GM12878 (cell line): ENCODE measurements at regions not wholly inside any gene's neighbourhood (a gene's known extent, or its start where the extent isn't known, plus 50 kb on each side); places are given as distances from the start of the nearest gene placed in this dataset.

Experiments
- ATAC-seq: fragments of 200-7000 bp; cut with Tn5 transposase; 3 replicates; pipeline ENCODE4 v1.9.1; 2020; ENCODE audit warnings: mild to moderate bottlenecking, moderate library complexity
- BruUV-seq: library from RNA; stranded (reverse); fragments of 400-500 nt; replicated peaks from 2 replicates; lab custom pipeline; 2021; lab: Mats Ljungman, UMichigan
- CTCF ChIA-PET: fragments of 300-600 bp; sonication (Branson Sonifier 250); formaldehyde crosslinking; extraction: SDS; loops from one replicate; lab custom pipeline; 2021; ENCODE audit warnings: inconsistent platforms; lab: Yijun Ruan, JAX
- POLR2A ChIA-PET: fragments of 350-600 bp; formaldehyde crosslinking; extraction: SDS; loops from one replicate; lab custom pipeline; 2021; ENCODE audit warnings: inconsistent platforms; lab: Charles Lee
- RAD21 ChIA-PET: fragments of 300-600 bp; sonication (Branson Sonifier 250); formaldehyde crosslinking; loops from one replicate; lab custom pipeline; 2023; ENCODE audit warnings: antibody characterized with exemption; ENCODE audit not compliant: unreplicated experiment; lab: Charles Lee
- SMC1A ChIA-PET: fragments of 300-600 bp; sonication (Branson Sonifier 250); formaldehyde crosslinking; loops from one replicate; lab custom pipeline; 2023; ENCODE audit not compliant: unreplicated experiment, uncharacterized antibody; lab: Charles Lee
- DNase-seq: peaks from one replicate; pipeline ENCODE4 v3.0.0-alpha.2; 2011; ENCODE audit warnings: low read depth, low spot score
- FAIRE-seq: peaks from 3 replicates; lab custom pipeline; 2011; peaks lifted over from hg19 to GRCh38; lab: Jason Lieb, UNC
- H2AFZ ChIP-seq: 2 replicates; pipeline ENCODE4 v1.6.0; 2011; ENCODE audit warnings: low read depth, low read length, control low read depth; ENCODE audit not compliant: control insufficient read depth
- H3K27ac ChIP-seq: 2 replicates; pipeline ENCODE4 v1.5.1; 2011; ENCODE audit warnings: control low read depth; ENCODE audit not compliant: control insufficient read depth, insufficient read depth
- H3K27me3 ChIP-seq, 2 experiments: replicated peaks in 1 of 2; 2 replicates each; pipeline versions ENCODE4 v1.6.0 to v1.6.1; 2011; ENCODE audit warnings: low read length in 1 of 2; ENCODE audit not compliant: control insufficient read depth in 2 of 2, insufficient read depth in 2 of 2
- H3K36me3 ChIP-seq, 2 experiments: 2 replicates each; pipeline ENCODE4 v1.5.1; 2011; ENCODE audit warnings: low read length in 1 of 2; ENCODE audit not compliant: control insufficient read depth in 2 of 2, insufficient read depth in 2 of 2
- H3K4me1 ChIP-seq: 2 replicates; pipeline ENCODE4 v1.6.1; 2011; ENCODE audit warnings: mild to moderate bottlenecking, low read length, moderate library complexity, mixed read lengths; ENCODE audit not compliant: control insufficient read depth, insufficient read depth
- H3K4me2 ChIP-seq: 2 replicates; pipeline ENCODE4 v1.6.0; 2011; ENCODE audit warnings: control low read depth; ENCODE audit not compliant: control insufficient read depth, insufficient read depth
- H3K4me3 ChIP-seq: fragments of 200-600 bp; sonication (generic); 2 replicates; pipeline ENCODE4 v1.5.1; 2016
- H3K79me2 ChIP-seq: 2 replicates; pipeline ENCODE4 v1.6.0; 2011; ENCODE audit warnings: low read length; ENCODE audit not compliant: control insufficient read depth, insufficient read depth
- H3K9ac ChIP-seq: 2 replicates; pipeline ENCODE4 v1.8.0; 2011; ENCODE audit warnings: low read length, control low read depth, mixed read lengths; ENCODE audit not compliant: control insufficient read depth, insufficient read depth
- H3K9me3 ChIP-seq: replicated peaks from 3 replicates; pipeline ENCODE4 v1.5.1; 2011; ENCODE audit warnings: mild to moderate bottlenecking, low read length; ENCODE audit not compliant: control insufficient read depth, insufficient read depth
- H4K20me1 ChIP-seq: 2 replicates; pipeline ENCODE4 v1.6.0; 2011; ENCODE audit not compliant: control insufficient read depth, insufficient read depth
- BMI1 ChIP-seq: fragments of 450-650 bp; IDR thresholded peaks from 2 replicates; pipeline ENCODE4 v1.6.1; 2016; ENCODE audit warnings: mild to moderate bottlenecking, moderate library complexity, borderline replicate concordance
- CHD4 ChIP-seq: fragments of 200-600 bp; sonication (generic); IDR thresholded peaks from 2 replicates; pipeline ENCODE4 v1.6.1; 2016; ENCODE audit warnings: mild to moderate bottlenecking
- MYB ChIP-seq: fragments of 150-350 bp; IDR thresholded peaks from 2 replicates; pipeline ENCODE4 v1.6.1; 2014; ENCODE audit warnings: mild to moderate bottlenecking, low read depth, low read length, borderline replicate concordance
- PAX5 ChIP-seq: IDR thresholded peaks from 2 replicates; pipeline ENCODE4 v1.6.1; 2011; ENCODE audit warnings: low read depth, low read length, borderline replicate concordance
- POLR2A ChIP-seq: IDR thresholded peaks from 2 replicates; pipeline ENCODE4 v1.6.1; 2011; ENCODE audit warnings: low read depth, mild to moderate bottlenecking, low read length
- RELB ChIP-seq: fragments of 450-650 bp; IDR thresholded peaks from 2 replicates; pipeline ENCODE4 v1.6.1; 2017; ENCODE audit warnings: low read depth, mild to moderate bottlenecking, moderate library complexity
- SMARCA5 ChIP-seq: fragments of 450-650 bp; IDR thresholded peaks from 2 replicates; pipeline ENCODE4 v1.6.1; 2017; ENCODE audit warnings: mild to moderate bottlenecking
- STAT3 ChIP-seq: IDR thresholded peaks from 2 replicates; pipeline ENCODE4 v1.6.1; 2011; ENCODE audit warnings: low read depth, low read length, improper control_type of control experiment
- ZNF592 ChIP-seq: fragments of 450-650 bp; IDR thresholded peaks from 2 replicates; pipeline ENCODE4 v1.6.1; 2017; ENCODE audit warnings: mild to moderate bottlenecking, moderate library complexity
- ZZZ3 ChIP-seq: IDR thresholded peaks from 2 replicates; pipeline ENCODE4 v1.6.1; 2011; ENCODE audit warnings: low read depth; ENCODE audit not compliant: control insufficient read depth, insufficient read length
- WGBS: methylation state at CpG from one replicate; pipeline ENCODE4 v1.1.6; 2016; ENCODE audit warnings: low lambda C conversion rate; ENCODE audit not compliant: insufficient replicate concordance, insufficient coverage; ENCODE audit errors: missing lambda C conversion rate; 5-methylcytosine and 5-hydroxymethylcytosine counted together
- in situ Hi-C: fragments of 300-500 bp; cut with MboI; formaldehyde crosslinking; loops from 9 replicates; pipeline ENCODE4 v1.14.3; 2018; ENCODE audit warnings: mixed read lengths
- intact Hi-C: fragments of 100-400 bp; cut with micrococcal nuclease; formaldehyde crosslinking; loops from one replicate; pipeline ENCODE4 v1.14.2; 2022; ENCODE audit not compliant: unreplicated experiment
- TF ChIP-seq, protein P1 (sequence below): fragments of 450-650 bp; formaldehyde crosslinking; IDR thresholded peaks from 2 replicates; pipeline ENCODE4 v1.4.0; 2022; ENCODE audit warnings: mild to moderate bottlenecking, moderate library complexity
- TF ChIP-seq, protein P2 (sequence below): fragments of 450-650 bp; IDR thresholded peaks from 2 replicates; pipeline ENCODE4 v1.6.1; 2018; ENCODE audit warnings: borderline replicate concordance, mild to moderate bottlenecking; ENCODE audit not compliant: partially characterized antibody

DNA sequence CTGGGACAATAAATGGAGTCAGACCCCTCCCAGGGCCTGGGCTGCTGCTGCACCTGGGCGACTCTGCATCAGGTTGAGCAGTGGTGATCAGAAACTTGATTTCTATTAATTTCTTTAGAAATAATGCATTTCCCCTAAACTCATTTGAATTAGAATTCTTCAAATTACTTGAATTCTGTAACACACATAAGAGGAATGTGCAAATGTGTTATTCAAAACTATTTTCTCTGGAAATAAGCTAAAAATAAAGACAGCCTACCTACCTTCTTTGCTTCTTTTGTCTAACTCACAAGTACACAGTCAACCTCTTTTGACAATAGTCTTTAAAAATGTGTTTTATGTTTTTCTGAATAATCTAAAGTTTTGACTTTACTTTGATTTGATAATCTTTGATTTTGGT is 433.0 kb downstream of the KLF12 start:
- CTCF ChIA-PET = interaction anchor here (1.6 to 2.3 kb wide), 2 partner anchors 10 to 863 kb away, joined by 4 to 10 read pairs; no protein-coding TSS in a partner anchor
- SMC1A ChIA-PET = interaction anchor here (0.7 to 1.1 kb wide), 2 partner anchors 9 to 15 kb away, joined by 3 read pairs; no protein-coding TSS in a partner anchor
- Histone ChIP-seq H3K4me1 (peaks cover 9% of the 10 kb centered on the region), H2AFZ (no peak overlapping the region), H3K27me3 (no peaks in the 10 kb centered on the region), H3K36me3 (no peaks in the 10 kb centered on the region), H3K9ac (no peak overlapping the region), H3K9me3 (no peaks in the 10 kb centered on the region), H4K20me1 (no peaks in the 10 kb centered on the region), H3K79me2 (no peaks in the 10 kb centered on the region), H3K27ac (no peak overlapping the region), H3K4me2 (no peak overlapping the region)
- intact Hi-C loops (loop anchor here (10.0 kb wide), 1 partner anchor 476 kb away; no protein-coding TSS in a partner anchor), in situ Hi-C loops (no loop called here)
- POLR2A ChIA-PET = no interaction called here
- DNase-seq = no peak
- ATAC-seq = no peak
- no peak for FAIRE-seq
- RAD21 ChIA-PET = no interaction called here
- TF ChIP-seq RELB (no peak), ZNF592 (no peak), SMARCA5 (no peak), POLR2A (no peak), ZZZ3 (no peak), BMI1 (no peak), MYB (no peak), STAT3 (no peak), CHD4 (no peak), PAX5 (no peak)
- TF ChIP-seq, protein P1, sequence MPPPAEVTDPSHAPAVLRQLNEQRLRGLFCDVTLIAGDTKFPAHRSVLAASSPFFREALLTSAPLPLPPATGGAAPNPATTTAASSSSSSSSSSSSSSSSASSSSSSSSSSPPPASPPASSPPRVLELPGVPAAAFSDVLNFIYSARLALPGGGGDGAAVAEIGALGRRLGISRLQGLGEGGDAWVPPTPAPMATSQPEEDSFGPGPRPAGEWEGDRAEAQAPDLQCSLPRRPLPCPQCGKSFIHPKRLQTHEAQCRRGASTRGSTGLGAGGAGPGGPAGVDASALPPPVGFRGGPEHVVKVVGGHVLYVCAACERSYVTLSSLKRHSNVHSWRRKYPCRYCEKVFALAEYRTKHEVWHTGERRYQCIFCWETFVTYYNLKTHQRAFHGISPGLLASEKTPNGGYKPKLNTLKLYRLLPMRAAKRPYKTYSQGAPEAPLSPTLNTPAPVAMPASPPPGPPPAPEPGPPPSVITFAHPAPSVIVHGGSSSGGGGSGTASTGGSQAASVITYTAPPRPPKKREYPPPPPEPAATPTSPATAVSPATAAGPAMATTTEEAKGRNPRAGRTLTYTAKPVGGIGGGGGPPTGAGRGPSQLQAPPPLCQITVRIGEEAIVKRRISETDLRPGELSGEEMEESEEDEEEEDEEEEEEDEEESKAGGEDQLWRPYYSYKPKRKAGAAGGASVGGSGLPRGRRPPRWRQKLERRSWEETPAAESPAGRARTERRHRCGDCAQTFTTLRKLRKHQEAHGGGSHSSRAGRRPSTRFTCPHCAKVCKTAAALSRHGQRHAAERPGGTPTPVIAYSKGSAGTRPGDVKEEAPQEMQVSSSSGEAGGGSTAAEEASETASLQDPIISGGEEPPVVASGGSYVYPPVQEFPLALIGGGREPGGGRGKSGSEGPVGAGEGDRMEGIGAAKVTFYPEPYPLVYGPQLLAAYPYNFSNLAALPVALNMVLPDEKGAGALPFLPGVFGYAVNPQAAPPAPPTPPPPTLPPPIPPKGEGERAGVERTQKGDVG (CRISPR knock-in tag) = no peak
- TF ChIP-seq, protein P2, sequence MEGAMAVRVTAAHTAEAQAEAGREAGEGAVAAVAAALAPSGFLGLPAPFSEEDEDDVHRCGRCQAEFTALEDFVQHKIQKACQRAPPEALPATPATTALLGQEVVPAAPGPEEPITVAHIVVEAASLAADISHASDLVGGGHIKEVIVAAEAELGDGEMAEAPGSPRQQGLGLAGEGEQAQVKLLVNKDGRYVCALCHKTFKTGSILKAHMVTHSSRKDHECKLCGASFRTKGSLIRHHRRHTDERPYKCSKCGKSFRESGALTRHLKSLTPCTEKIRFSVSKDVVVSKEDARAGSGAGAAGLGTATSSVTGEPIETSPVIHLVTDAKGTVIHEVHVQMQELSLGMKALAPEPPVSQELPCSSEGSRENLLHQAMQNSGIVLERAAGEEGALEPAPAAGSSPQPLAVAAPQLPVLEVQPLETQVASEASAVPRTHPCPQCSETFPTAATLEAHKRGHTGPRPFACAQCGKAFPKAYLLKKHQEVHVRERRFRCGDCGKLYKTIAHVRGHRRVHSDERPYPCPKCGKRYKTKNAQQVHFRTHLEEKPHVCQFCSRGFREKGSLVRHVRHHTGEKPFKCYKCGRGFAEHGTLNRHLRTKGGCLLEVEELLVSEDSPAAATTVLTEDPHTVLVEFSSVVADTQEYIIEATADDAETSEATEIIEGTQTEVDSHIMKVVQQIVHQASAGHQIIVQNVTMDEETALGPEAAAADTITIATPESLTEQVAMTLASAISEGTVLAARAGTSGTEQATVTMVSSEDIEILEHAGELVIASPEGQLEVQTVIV = no peak
- TF ChIP-seq, all 136 proteins: peak for 0
- no peak overlapping the region for H3K4me3 ChIP-seq
- WGBS = 96% methylated on average over 1 of the region's 1 CpG
- BruUV-seq = no TSS peak
